Activated T-helper 2 cell treated with anti-CD3 and anti-CD28 coated beads, Interferon-gamma antibody, Interleukin-2, Interleukin-4, amounts not matched to agents 10 μg/mL and 5 μg/mL and 100 μg/mL, durations not matched to agents 14 hours and 24 hours and 36 hours (primary cell): ENCODE measurements at regions not wholly inside any gene's neighbourhood (a gene's known extent, or its start where the extent isn't known, plus 50 kb on each side); places are given as distances from the start of the nearest gene placed in this dataset.
"Not testable (repeated sequence)": the region's sequence is repeated elsewhere in the genome, so short reads cannot be mapped to it uniquely, and the experiment has no call there.

Experiments
- DNase-seq: peaks from one replicate; pipeline ENCODE4 v3.0.0; 2021; ENCODE audit warnings: low spot score
- H3K27ac Mint-ChIP-seq: one replicate; pipeline ENCODE4 v1.8.0; 2021; ENCODE audit warnings: mixed read lengths
- H3K27me3 Mint-ChIP-seq: one replicate; pipeline ENCODE4 v1.8.0; 2021; ENCODE audit warnings: low read depth, mixed read lengths
- H3K36me3 Mint-ChIP-seq: one replicate; pipeline ENCODE4 v1.8.0; 2021; ENCODE audit warnings: low read depth, mixed read lengths
- H3K4me1 Mint-ChIP-seq: one replicate; pipeline ENCODE4 v1.8.0; 2021; ENCODE audit warnings: low read depth, mixed read lengths
- H3K4me3 Mint-ChIP-seq: one replicate; pipeline ENCODE4 v1.8.0; 2021; ENCODE audit warnings: low read depth, mild to moderate bottlenecking, moderate library complexity, mixed read lengths
- H3K9me3 Mint-ChIP-seq: one replicate; pipeline ENCODE4 v1.8.0; 2021; ENCODE audit warnings: mixed read lengths
- intact Hi-C: fragments of 100-400 bp; cut with micrococcal nuclease; formaldehyde crosslinking; loops from one replicate; pipeline ENCODE4 v1.15.1; 2023

DNA sequence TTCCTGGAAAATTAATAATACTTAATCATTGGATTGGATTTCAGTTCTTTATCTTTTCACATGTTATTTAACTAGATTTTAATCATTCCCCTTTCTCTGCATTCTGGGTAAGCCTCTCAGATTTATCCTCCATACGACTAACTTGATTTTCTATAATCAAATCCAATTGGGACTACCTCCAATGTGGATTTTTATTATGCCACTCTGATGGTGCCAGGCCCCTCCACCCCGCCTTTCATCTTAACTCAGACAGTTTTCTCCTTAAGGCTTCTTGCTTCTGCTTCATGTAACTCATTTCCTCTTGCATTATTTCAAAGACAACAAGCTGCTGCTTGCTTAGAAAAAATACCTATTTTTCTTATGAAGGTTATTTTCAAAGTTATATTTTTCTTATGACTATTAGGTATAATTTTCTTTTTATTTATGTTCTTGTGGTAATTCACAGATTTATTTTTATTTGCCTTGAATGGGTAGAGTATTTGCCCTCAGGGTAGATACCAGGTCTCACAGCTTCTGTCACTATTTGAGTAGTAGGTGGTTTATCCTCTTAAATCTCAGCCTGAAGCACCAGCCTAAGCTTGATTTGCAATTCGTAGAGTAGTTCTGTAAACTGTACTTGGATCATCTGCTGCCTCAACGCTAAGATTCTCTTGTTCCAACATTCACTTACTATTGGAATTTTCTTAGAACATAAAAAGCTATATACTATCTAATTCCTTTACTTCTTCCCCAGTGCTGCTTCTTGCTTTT lies 659.0 kb upstream of the ARRDC3 start:
- intact Hi-C loops, result no loop called here
- Mint-ChIP-seq H3K27me3 (no peaks in the 10 kb centered on the region), H3K27ac (no peak overlapping the region), H3K4me3 (no peak overlapping the region), H3K36me3 (no peaks in the 10 kb centered on the region), H3K9me3 (no peaks in the 10 kb centered on the region), H3K4me1 (no peaks in the 10 kb centered on the region)
- no peak for DNase-seq

DNA sequence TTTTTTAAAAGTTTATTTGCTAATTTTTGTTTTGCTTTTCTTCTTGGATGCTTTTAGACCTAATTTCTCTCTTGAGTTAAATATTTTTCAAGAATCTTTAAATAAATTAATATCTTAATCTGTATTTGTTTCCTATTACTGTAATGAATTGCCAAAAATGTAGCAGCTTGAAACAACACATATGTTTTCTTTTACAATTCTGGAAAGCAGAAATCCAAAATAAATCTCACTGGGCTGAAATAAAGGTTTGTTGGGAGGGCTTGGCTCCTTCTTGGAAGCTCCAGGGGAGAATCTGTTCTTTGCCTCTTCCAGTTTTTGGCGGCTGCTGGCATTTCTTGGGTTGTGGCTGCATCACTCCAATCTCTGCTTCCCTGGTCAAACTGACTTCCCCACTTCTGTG lies 658.1 kb upstream of the ARRDC3 start:
- Mint-ChIP-seq H3K4me1 (no peaks in the 10 kb centered on the region), H3K4me3 (no peak overlapping the region), H3K27me3 (no peaks in the 10 kb centered on the region), H3K36me3 (no peaks in the 10 kb centered on the region), H3K27ac (no peak overlapping the region), H3K9me3 (no peaks in the 10 kb centered on the region)
- intact Hi-C loops, result no loop called here
- no peak for DNase-seq

DNA sequence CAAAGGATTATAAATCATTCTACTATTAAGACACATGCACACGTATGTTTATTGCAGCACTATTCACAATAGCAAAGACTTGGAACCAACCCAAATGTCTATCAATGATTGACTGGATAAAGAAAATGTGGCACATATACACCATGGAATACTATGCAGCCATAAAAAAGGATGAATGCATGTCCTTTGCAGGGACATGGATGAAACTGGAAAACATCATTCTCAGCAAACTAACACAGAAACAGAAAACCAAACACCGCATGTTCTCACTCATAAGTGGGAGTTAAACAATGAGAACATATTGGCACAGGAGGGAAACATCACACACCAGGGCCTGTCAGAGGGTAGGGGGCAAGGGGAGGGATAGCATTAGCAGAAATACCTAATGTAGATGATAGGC lies 646.7 kb upstream of the ARRDC3 start:
- H3K27me3 Mint-ChIP-seq, H3K27ac Mint-ChIP-seq, H3K9me3 Mint-ChIP-seq, H3K4me3 Mint-ChIP-seq, H3K4me1 Mint-ChIP-seq, intact Hi-C loops, DNase-seq, H3K36me3 Mint-ChIP-seq: not testable (repeated sequence)

DNA sequence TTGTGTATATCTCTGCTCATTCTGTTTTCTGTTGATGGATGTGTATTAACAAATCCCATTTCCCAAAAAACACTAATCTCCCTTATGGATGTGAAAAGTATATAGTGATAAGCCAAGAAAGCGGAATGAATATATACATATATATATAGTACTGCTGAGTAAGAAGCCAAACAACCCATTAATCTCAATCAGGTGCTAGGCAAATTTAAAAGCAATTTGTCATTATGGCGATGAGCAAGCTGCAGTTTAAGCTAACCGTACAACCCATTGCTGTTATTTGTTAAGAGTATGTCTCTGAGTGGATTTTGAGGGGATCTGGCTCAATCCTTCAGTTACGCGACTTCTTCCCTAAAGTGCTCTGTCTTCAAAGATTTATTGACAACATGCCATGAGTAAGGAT lies 640.4 kb upstream of the ARRDC3 start:
- intact Hi-C loops, result no loop called here
- Mint-ChIP-seq H3K4me1 (no peaks in the 10 kb centered on the region), H3K27ac (no peak overlapping the region), H3K27me3 (no peaks in the 10 kb centered on the region), H3K36me3 (no peaks in the 10 kb centered on the region), H3K4me3 (no peak overlapping the region), H3K9me3 (no peaks in the 10 kb centered on the region)
- no peak for DNase-seq

DNA sequence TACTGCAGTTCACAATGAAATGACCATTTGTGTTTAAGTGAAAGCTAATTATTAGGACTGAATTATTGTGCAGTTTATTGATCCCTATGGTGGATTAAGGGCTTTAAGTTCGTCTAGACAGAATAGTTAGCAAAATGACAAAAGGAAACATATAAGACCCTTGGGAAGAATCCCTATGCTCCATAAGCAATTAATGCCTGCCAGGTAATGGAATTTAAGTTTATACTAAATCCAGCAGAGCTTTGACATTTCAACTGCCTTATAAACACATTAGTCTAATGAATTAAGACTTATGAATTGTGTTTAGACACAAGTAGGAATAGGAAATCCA lies 640.0 kb upstream of the ARRDC3 start:
- Mint-ChIP-seq H3K27me3 (no peaks in the 10 kb centered on the region), H3K27ac (no peak overlapping the region), H3K4me1 (no peaks in the 10 kb centered on the region), H3K4me3 (no peak overlapping the region), H3K9me3 (no peaks in the 10 kb centered on the region), H3K36me3 (no peaks in the 10 kb centered on the region)
- no peak for DNase-seq
- intact Hi-C loops, result no loop called here

DNA sequence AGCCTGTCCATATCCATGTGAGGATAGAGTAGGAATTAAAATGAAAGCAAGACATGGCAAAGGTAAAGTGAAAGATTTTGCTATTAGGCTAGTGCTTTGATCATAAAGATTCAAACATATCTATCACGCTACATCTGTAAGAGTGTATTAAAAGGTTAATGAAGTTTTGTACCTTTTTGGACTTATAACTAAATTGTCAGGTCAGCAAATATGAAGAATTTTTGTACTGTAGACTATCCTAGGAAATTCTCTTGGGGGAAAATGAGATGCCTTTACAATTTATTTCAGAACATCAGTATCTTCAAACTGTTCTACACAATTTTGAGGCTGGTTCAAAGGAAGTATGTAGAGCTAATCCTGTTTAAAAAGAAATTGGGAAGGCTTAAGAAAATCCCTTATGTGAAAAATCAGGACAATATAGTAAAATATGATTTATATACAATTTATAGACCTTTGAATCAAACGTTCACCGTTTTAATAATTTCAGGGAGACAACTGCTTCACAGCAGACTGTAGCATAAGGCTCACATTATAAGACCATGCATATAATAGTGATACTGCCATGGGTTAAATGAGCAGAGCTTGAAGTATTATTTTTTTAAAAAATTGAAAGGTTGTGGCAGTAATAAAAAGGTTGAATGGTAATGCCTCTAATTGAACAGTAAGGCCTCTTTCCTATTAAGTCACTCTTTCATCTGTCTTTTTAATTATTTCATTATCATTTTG lies 639.5 kb upstream of the ARRDC3 start:
- H3K36me3 Mint-ChIP-seq, result no peaks in the 10 kb centered on the region
- intact Hi-C loops, result no loop called here
- no peak overlapping the region for H3K4me3 Mint-ChIP-seq
- DNase-seq, result no peak
- no peak overlapping the region for H3K27ac Mint-ChIP-seq
- H3K9me3 Mint-ChIP-seq, result no peaks in the 10 kb centered on the region
- no peaks in the 10 kb centered on the region for H3K4me1 Mint-ChIP-seq
- H3K27me3 Mint-ChIP-seq, result no peaks in the 10 kb centered on the region

DNA sequence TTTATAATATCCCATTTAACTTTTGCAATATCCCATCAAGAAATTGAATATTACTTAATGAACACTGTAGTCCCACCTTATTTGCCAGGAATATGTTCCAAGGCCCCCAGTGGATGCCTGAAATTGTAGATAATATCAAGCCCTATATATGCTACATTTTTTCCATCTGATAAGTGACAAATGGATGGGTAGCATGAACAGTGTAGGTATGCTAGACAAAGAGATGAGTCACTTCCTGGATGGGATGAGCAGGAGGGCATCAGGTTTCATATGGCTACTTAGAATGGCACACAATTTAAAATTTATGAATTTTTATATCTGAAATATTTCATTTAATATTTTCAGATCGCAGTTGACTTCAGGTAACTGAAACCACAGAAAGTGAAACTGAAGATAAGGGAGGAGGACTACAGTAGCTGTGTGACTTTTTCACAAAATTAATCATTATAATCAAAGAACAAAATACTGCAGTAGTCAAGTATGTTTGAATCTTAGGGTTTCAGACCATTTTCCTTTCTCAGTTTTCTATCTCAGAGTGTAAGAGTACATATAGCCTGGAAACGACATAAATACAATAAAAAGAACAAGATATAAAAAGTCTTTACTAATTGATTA lies 636.4 kb upstream of the ARRDC3 start:
- no peaks in the 10 kb centered on the region for H3K9me3 Mint-ChIP-seq
- no peaks in the 10 kb centered on the region for H3K4me1 Mint-ChIP-seq
- intact Hi-C loops, result no loop called here
- H3K27me3 Mint-ChIP-seq, result no peaks in the 10 kb centered on the region
- H3K27ac Mint-ChIP-seq, result no peak overlapping the region
- H3K4me3 Mint-ChIP-seq, result no peak overlapping the region
- no peak for DNase-seq
- H3K36me3 Mint-ChIP-seq, result no peaks in the 10 kb centered on the region

DNA sequence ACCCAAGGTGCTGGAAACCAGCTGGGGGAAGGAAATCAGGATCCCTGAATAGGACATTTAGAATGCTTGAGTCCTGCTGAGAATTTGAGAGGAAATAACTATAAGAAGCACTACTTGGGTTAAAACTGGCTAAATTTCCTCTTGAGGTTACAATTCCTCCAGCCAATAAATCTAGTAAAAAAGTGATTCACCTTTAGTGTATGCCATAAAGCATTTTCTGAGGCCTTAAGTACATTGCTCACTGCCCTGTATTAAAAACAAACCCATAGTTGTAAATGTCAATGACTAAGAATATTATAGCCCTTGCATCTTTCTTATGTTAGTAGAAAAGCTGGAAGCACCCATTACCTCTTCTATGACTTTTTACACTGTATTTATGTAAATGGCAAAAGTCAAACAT lies 634.7 kb upstream of the ARRDC3 start:
- no peaks in the 10 kb centered on the region for H3K9me3 Mint-ChIP-seq
- DNase-seq, result no peak
- no peak overlapping the region for H3K4me3 Mint-ChIP-seq
- no peaks in the 10 kb centered on the region for H3K4me1 Mint-ChIP-seq
- no peaks in the 10 kb centered on the region for H3K36me3 Mint-ChIP-seq
- no peaks in the 10 kb centered on the region for H3K27me3 Mint-ChIP-seq
- intact Hi-C loops, result no loop called here
- no peak overlapping the region for H3K27ac Mint-ChIP-seq

DNA sequence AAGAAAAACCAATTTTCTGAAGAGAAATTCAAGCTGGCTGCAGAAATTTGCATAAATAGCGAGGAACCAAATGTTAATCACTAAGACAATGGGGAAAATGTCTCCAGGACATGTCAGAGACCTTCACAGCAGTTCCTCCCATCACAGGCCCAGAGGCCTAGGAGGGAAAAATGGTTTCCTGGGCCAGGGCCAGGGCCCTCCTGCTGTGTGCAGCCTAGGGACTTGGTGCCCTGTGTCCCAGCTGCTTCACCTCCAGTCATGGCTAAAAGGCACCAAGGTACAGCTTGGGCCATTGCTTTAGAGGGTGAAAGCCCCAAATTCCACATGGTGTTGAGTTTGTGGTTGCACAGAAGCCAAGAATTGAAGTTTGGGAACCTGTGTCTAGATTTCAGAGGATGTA lies 628.7 kb upstream of the ARRDC3 start:
- H3K4me3 Mint-ChIP-seq, H3K4me1 Mint-ChIP-seq, H3K27ac Mint-ChIP-seq, H3K27me3 Mint-ChIP-seq, H3K36me3 Mint-ChIP-seq, H3K9me3 Mint-ChIP-seq, DNase-seq, intact Hi-C loops: not testable (repeated sequence)

DNA sequence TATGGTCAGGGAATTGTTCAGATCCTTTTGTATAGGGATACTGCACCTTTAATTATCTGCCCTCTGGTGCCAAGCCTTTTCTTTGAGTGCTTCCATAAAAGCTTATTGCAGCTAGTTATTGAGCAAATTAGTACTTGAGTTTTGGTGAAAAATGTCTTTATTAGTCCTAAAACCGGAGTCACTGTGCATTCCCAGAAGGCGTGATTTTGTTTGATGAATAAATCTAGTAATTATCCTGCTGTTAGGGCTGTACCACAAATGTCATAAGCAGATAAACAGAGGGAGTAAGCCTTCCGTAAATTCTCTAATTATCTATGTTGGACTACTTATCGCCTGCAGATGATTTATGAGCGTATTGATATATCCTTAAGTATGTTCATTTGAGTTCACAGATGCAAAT lies 620.7 kb upstream of the ARRDC3 start:
- Mint-ChIP-seq H3K27ac (no peak overlapping the region), H3K36me3 (no peaks in the 10 kb centered on the region), H3K4me3 (no peak overlapping the region), H3K27me3 (no peaks in the 10 kb centered on the region), H3K9me3 (no peaks in the 10 kb centered on the region), H3K4me1 (no peaks in the 10 kb centered on the region)
- no peak for DNase-seq
- intact Hi-C loops, result no loop called here

DNA sequence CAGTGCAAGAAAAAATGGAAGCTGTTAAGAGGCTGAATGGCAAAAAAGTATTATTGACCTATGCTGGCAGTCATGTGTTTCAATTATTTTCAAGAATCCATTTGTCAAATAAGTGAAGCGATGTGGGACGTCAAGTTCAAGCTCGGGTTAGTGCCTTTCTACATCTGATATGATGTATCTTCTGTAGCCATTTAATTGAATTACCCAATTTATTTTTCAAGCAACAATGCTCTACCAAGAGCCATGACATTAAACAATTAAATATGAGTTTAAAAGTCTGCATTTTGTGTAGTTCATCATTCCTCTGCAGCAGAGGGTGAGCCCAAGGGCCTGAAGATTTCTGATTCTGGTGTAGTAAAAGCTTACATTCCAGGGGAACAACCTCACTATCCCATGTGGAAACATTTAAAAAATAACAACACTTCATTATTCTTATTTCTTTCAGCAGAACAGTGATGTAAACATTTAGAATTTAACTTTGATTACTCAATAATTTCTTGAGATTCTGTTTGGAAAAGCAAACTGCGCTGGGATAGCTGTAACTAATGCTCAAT lies 619.7 kb upstream of the ARRDC3 start:
- H3K36me3 Mint-ChIP-seq, result no peaks in the 10 kb centered on the region
- H3K27ac Mint-ChIP-seq, result no peak overlapping the region
- H3K9me3 Mint-ChIP-seq, result no peaks in the 10 kb centered on the region
- intact Hi-C loops, result no loop called here
- H3K27me3 Mint-ChIP-seq, result no peaks in the 10 kb centered on the region
- DNase-seq, result no peak
- no peaks in the 10 kb centered on the region for H3K4me1 Mint-ChIP-seq
- no peak overlapping the region for H3K4me3 Mint-ChIP-seq

DNA sequence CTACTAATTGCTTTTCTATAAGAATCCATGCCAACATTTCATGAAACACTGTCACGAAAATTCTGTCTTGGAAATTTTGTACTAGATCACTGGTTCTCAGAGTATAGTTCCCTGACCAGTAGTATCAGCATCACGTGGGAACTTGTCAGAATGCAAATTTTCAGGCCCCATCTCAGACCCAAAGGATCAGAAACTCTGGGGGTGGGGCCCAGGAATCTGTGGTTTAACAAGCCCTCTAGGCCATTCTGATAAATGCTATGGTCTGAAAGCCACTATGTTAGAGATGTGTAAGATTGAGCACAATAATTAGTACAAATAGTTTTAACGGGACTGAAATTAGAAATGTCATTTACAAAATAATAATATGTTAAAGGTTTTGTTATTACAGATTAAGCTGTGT lies 615.7 kb upstream of the ARRDC3 start:
- no peaks in the 10 kb centered on the region for H3K4me1 Mint-ChIP-seq
- H3K27me3 Mint-ChIP-seq, result no peaks in the 10 kb centered on the region

DNA sequence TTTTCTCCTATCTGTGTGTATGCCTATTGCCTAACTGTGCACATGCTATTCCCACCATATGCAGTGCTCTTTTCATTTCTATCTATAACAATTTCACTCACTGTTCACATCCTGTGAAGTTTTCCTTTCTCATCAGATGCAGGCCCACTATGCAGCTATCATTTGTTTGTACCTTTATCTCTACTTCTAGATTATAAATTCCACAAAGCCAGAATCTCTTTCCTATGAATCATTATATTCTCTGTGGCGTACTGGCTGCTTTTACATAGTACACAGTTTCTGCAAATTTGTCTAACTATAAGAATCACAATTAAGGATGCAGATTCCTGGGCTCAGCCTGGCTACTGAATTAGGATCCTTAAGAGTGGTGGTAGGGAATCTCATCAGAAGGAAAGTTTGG lies 600.8 kb upstream of the ARRDC3 start:
- DNase-seq, result no peak
- Mint-ChIP-seq H3K9me3 (no peaks in the 10 kb centered on the region), H3K36me3 (no peaks in the 10 kb centered on the region), H3K27me3 (no peaks in the 10 kb centered on the region), H3K27ac (no peak overlapping the region), H3K4me1 (no peaks in the 10 kb centered on the region), H3K4me3 (no peak overlapping the region)
- intact Hi-C loops, result no loop called here

More for the DNA sequence above, 615.7 kb upstream of the ARRDC3 start:
- Mint-ChIP-seq H3K36me3 (no peaks in the 10 kb centered on the region), H3K27ac (no peak overlapping the region), H3K9me3 (no peaks in the 10 kb centered on the region), H3K4me3 (no peak overlapping the region)
- intact Hi-C loops, result no loop called here
- DNase-seq, result no peak
